BE2C (cell line): ENCODE measurements at regions not wholly inside any gene's neighbourhood (a gene's known extent, or its start where the extent isn't known, plus 50 kb on each side); places are given as distances from the start of the nearest gene placed in this dataset.

Experiments
- DNase-seq: peaks from one replicate; pipeline ENCODE4 v3.0.0-alpha.2; 2020
- H3K27me3 ChIP-seq: fragments of 250-450 bp; sonication (Bioruptor Pico); 2 replicates; pipeline ENCODE4 v1.5.1; 2020; ENCODE audit warnings: mild to moderate bottlenecking
- H3K36me3 ChIP-seq: fragments of 250-450 bp; sonication (Bioruptor Pico); 2 replicates; pipeline ENCODE4 v1.5.1; 2020; ENCODE audit warnings: mild to moderate bottlenecking
- H3K4me1 ChIP-seq: fragments of 250-450 bp; sonication (Bioruptor Pico); 2 replicates; pipeline ENCODE4 v1.5.1; 2020
- H3K4me3 ChIP-seq: 2 replicates; pipeline ENCODE4 v1.5.1; 2011; ENCODE audit warnings: low read depth, low read length
- H3K9me3 ChIP-seq: fragments of 250-450 bp; sonication (Bioruptor Pico); 2 replicates; pipeline ENCODE4 v1.5.1; 2020
- CTCF ChIP-seq: IDR thresholded peaks from 2 replicates; pipeline ENCODE4 v1.5.1; 2012; ENCODE audit warnings: mild to moderate bottlenecking, low read depth, low read length

- Histone ChIP-seq H3K27me3 (no peaks in the 10 kb centered on the region), H3K4me1 (no peaks in the 10 kb centered on the region), H3K9me3 (0 out of 2 replicates have a peak, but pooled peaks cover 5% of the 10 kb centered on the region), H3K36me3 (no peaks in the 10 kb centered on the region), H3K4me3 (no peak overlapping the region)
- no peak for TF ChIP-seq CTCF
- DNase-seq = no peak
These were observed 227.9 kb downstream of the SPATA31D1 start for GRCh38 chr9:82216435-82216834.

DNA sequence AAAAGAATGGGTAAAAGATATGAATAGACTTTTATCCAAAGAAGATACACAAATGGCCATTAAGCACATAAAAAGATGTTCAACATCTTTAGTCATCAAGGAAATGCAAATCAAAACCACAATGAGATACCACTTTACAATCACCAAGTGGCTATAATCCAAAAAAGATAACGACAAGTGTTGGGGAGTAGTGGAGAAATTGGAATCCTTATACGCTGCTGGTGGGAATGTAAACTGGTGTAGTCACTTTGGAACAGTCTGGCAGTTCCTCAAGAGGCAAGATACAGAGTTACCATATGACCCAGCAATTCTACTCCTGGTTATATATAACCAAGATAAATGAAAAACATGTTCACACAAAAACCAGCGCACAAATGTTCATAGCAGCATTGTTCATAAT, 234.9 kb downstream of the SPATA31D1 start:
- no peaks in the 10 kb centered on the region for H3K4me1 ChIP-seq
- H3K4me3 ChIP-seq = no peak overlapping the region
- no peak for DNase-seq
- no peaks in the 10 kb centered on the region for H3K36me3 ChIP-seq
- no peaks in the 10 kb centered on the region for H3K9me3 ChIP-seq
- no peak for TF ChIP-seq CTCF
- H3K27me3 ChIP-seq = no peaks in the 10 kb centered on the region

DNA sequence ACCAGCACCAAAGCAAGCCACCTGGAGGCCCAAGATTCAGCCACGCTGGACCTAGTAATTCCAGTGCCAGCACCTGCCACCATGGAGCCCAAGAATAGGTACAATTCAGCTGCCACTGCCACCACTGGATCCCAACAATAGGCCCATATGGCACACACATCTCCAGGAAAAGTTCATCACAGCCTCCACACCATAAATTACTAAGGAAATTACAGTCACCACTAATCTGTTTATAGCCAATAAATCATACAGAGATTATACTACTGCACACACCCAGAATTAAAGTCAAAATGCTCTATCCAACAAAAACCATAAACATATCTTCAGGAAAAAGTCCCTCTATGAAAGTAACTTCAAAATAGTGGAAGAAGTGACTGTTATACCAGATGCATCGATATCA, 242.8 kb downstream of the SPATA31D1 start:
- H3K4me1 ChIP-seq = no peaks in the 10 kb centered on the region
- no peaks in the 10 kb centered on the region for H3K36me3 ChIP-seq
- no peak overlapping the region for H3K4me3 ChIP-seq
- H3K27me3 ChIP-seq = no peaks in the 10 kb centered on the region
- no peak for DNase-seq
- no peaks in the 10 kb centered on the region for H3K9me3 ChIP-seq
- TF ChIP-seq CTCF = no peak

DNA sequence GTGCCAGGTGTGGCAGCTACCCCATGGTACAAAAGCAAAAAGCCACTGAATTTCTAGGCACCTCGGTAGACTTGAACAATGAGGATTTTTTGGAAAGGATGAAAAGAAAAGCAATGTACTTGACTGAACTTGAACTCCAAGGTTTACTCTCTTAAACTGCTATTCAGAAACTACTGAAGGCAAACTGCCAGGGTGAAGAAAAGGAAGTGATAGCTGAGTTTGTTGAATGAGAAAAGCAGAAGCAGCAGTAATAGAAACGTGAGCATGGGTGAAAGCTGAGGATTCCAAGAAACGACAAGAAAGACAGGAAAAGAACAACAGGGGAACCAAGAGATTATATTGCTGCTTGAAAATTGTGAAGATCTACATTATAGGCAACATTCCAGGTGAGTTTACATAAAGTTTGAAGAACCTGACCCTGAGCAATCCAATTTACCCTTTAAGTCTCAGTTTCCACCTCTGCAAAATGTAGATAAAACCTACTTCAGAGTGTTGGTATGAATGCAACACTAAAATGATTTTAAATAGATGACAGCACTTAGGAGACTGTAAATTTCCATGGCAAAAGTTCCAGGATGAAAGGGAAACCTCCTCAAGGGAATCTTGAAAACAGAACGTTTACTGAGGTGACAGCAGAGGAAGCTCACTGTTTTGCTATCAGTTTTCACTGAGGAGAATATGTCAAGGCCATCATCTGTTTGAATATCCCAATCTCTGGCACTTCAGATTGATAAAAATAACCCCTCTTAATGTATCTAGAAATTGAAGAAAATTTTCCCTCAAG, 245.8 kb downstream of the SPATA31D1 start:
- Histone ChIP-seq H3K4me3 (no peak overlapping the region), H3K36me3 (no peaks in the 10 kb centered on the region), H3K9me3 (no peaks in the 10 kb centered on the region; the same call in 1 of the 2 replicates), H3K4me1 (no peaks in the 10 kb centered on the region), H3K27me3 (no peaks in the 10 kb centered on the region)
- no peak for TF ChIP-seq CTCF
- DNase-seq = no peak

GRCh38 chr9:82242285-82242963, 253.9 kb downstream of the SPATA31D1 start:
- Histone ChIP-seq H3K36me3 (no peaks in the 10 kb centered on the region), H3K27me3 (no peaks in the 10 kb centered on the region), H3K4me3 (no peak overlapping the region), H3K9me3 (no peaks in the 10 kb centered on the region; the same call in 1 of the 2 replicates), H3K4me1 (no peaks in the 10 kb centered on the region)
- DNase-seq = no peak
- TF ChIP-seq CTCF = no peak

DNA sequence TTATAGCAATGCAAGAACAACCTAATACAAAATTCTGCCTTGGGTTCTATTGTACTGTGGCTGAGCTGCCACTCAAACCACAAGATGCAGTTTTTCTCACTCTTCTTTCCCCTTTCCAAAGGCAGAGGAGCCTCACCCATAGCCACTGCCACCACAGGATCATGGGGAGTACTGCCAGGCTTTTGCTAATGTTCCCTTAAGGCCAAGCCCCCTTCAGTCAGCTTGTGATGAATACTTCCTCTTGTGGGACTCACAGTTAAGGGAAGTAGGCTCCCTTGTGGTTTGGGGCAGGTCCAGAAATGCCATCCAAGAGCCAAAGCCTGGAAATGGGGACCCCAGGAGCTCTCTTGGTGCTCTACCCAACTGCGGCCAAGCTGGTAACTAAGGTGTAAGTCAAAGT, 258.7 kb downstream of the SPATA31D1 start:
- DNase-seq = no peak
- H3K4me1 ChIP-seq = no peaks in the 10 kb centered on the region
- no peaks in the 10 kb centered on the region for H3K27me3 ChIP-seq
- no peaks in the 10 kb centered on the region for H3K36me3 ChIP-seq
- TF ChIP-seq CTCF = no peak
- H3K9me3 ChIP-seq = no peaks in the 10 kb centered on the region
- H3K4me3 ChIP-seq = no peak overlapping the region
